Fibroblast of mammary gland (primary cell): ENCODE measurements at regions not wholly inside any gene's neighbourhood (a gene's known extent, or its start where the extent isn't known, plus 50 kb on each side); places are given as distances from the start of the nearest gene placed in this dataset.

Experiments used
- DNase-seq: peaks from one replicate; pipeline ENCODE4 v3.0.0-alpha.2; 2010; ENCODE audit warnings: low read depth
- H3K4me3 ChIP-seq: 2 replicates; pipeline ENCODE4 v1.5.1; 2011; ENCODE audit warnings: low read depth, mild to moderate bottlenecking, low read length, moderate library complexity; ENCODE audit not compliant: control insufficient read depth
- CTCF ChIP-seq: conservative IDR thresholded peaks from 2 replicates; pipeline ENCODE4 v1.5.1; 2011; ENCODE audit warnings: low read depth, low read length, inconsistent platforms; ENCODE audit not compliant: control insufficient read depth, insufficient read depth

- TF ChIP-seq CTCF: no peak
- DNase-seq: no peak
- no peak overlapping the region for H3K4me3 ChIP-seq
Measured at GRCh38 chr13:58583966-58584365, 952.4 kb downstream of the PCDH17 start.

- H3K4me3 ChIP-seq: no peak overlapping the region
- DNase-seq: no peak
- TF ChIP-seq CTCF: no peak
Measured at GRCh38 chr13:58584610-58585009, 953.1 kb downstream of the PCDH17 start.

- no peak for TF ChIP-seq CTCF
- H3K4me3 ChIP-seq: no peak overlapping the region
- no peak for DNase-seq
Measured at GRCh38 chr13:58587183-58587582, 955.6 kb downstream of the PCDH17 start.

GRCh38 chr13:58592052-58592451 is 960.5 kb downstream of the PCDH17 start:
- no peak for DNase-seq
- no peak for TF ChIP-seq CTCF
- H3K4me3 ChIP-seq: no peak overlapping the region

GRCh38 chr13:58592786-58593185 is 961.2 kb downstream of the PCDH17 start:
- TF ChIP-seq CTCF: no peak
- H3K4me3 ChIP-seq: no peak overlapping the region
- DNase-seq: no peak

- no peak overlapping the region for H3K4me3 ChIP-seq
- no peak for TF ChIP-seq CTCF
- DNase-seq: no peak
Measured at GRCh38 chr13:58594747-58595600, 963.4 kb downstream of the PCDH17 start.
